Lower leg skin (tissue), 4 donors: ENCODE measurements at regions not wholly inside any gene's neighbourhood (a gene's known extent, or its start where the extent isn't known, plus 50 kb on each side); places are given as distances from the start of the nearest gene placed in this dataset.

Experiments used
- DNase-seq, 2 donors: peaks; one replicate each; pipeline ENCODE4 v3.0.0-alpha.2; 2019; ENCODE audit warnings: low spot score in 2 of 2
- H3K4me3 ChIP-seq: fragments of 200-600 bp; sonication (generic); 2 replicates; pipeline ENCODE4 v1.5.1; 2017; ENCODE audit warnings: mild to moderate bottlenecking, low read depth; ENCODE audit not compliant: poor library complexity, severe bottlenecking
- POLR2A ChIP-seq, 2 donors: fragments of 450-650 bp; IDR thresholded peaks; one replicate each; pipeline ENCODE4 v1.6.1; 2016 to 2017; ENCODE audit warnings: antibody characterized with exemption in 2 of 2, mild to moderate bottlenecking in 1 of 2, moderate library complexity in 1 of 2
- WGBS, 2 donors: methylation state at CpG; one replicate each; pipeline ENCODE4 v1.1.5; 2018; 5-methylcytosine and 5-hydroxymethylcytosine counted together
- intact Hi-C: fragments of 100-400 bp; cut with DNase I; formaldehyde crosslinking; loops from one replicate; pipeline ENCODE4 v1.15.0; 2023; ENCODE audit warnings: low total_unique reads
- TF ChIP-seq, protein P1 (sequence below), 3 donors: fragments of 450-650 bp; IDR thresholded peaks; one replicate each; pipeline ENCODE4 v1.5.1; 2016; ENCODE audit warnings: antibody characterized with exemption in 3 of 3, mild to moderate bottlenecking in 3 of 3, moderate library complexity in 2 of 3

GRCh38 chr12:4135919-4136605 lies 137.5 kb upstream of the CCND2 start:
- TF ChIP-seq, protein P1, sequence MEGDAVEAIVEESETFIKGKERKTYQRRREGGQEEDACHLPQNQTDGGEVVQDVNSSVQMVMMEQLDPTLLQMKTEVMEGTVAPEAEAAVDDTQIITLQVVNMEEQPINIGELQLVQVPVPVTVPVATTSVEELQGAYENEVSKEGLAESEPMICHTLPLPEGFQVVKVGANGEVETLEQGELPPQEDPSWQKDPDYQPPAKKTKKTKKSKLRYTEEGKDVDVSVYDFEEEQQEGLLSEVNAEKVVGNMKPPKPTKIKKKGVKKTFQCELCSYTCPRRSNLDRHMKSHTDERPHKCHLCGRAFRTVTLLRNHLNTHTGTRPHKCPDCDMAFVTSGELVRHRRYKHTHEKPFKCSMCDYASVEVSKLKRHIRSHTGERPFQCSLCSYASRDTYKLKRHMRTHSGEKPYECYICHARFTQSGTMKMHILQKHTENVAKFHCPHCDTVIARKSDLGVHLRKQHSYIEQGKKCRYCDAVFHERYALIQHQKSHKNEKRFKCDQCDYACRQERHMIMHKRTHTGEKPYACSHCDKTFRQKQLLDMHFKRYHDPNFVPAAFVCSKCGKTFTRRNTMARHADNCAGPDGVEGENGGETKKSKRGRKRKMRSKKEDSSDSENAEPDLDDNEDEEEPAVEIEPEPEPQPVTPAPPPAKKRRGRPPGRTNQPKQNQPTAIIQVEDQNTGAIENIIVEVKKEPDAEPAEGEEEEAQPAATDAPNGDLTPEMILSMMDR (IDR thresholded peaks at IDR 0.05), result no peak
- no peak for TF ChIP-seq POLR2A (IDR thresholded peaks at IDR 0.05)
- 38 to 49% methylated on average over 12 of the region's 12 CpGs for WGBS, 2 donors
- intact Hi-C loops, result no loop called here
- H3K4me3 ChIP-seq, result no peak overlapping the region
- DNase-seq, result peak in 1 of 2 donors; percentile 78

DNA sequence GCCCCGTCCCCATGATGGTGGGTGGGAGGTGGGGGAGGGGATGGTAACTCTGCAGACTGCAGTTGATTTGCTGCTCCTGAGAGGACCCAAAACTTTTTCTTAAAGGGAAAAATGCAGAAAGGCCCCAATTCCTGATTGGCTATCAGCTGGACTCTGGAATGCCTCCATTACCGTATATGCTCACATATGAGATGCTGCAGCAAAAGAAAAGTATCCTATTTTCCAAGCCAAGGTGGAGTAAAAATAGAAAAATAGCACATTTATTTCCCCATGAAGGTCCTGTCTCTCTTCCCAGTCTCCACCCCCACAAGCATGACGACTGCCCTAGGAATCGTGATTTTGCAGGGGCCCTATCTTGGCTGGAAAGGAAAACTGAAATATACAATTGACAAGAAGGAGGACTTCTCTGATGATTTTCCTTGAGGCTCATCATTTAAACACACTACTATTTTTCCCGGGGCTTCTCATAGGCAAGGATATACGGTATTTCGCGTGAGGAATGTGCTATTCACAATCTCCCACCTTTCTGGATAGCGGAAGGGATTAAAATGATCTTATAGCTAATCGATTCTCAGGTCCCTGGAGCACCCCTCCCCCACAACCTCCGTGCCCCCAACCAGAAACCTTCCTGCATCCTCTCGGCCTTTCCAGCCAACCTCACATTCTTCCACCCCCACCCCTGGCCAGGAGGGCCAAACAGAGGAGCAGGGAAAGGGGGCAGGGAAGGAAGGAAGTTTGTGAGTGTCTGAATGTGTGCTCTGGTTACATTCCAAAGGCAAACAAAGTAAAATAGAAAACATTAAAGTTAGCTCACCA lies 138.9 kb upstream of the CCND2 start:
- intact Hi-C loops, result no loop called here
- TF ChIP-seq, protein P1 (IDR thresholded peaks at IDR 0.05), result no peak
- no peak for TF ChIP-seq POLR2A (IDR thresholded peaks at IDR 0.05)
- WGBS, 2 donors, result 64 to 67% methylated on average over 12 of the region's 12 CpGs
- H3K4me3 ChIP-seq, result no peak overlapping the region
- DNase-seq, result peak in 1 of 2 donors; percentile 18

DNA sequence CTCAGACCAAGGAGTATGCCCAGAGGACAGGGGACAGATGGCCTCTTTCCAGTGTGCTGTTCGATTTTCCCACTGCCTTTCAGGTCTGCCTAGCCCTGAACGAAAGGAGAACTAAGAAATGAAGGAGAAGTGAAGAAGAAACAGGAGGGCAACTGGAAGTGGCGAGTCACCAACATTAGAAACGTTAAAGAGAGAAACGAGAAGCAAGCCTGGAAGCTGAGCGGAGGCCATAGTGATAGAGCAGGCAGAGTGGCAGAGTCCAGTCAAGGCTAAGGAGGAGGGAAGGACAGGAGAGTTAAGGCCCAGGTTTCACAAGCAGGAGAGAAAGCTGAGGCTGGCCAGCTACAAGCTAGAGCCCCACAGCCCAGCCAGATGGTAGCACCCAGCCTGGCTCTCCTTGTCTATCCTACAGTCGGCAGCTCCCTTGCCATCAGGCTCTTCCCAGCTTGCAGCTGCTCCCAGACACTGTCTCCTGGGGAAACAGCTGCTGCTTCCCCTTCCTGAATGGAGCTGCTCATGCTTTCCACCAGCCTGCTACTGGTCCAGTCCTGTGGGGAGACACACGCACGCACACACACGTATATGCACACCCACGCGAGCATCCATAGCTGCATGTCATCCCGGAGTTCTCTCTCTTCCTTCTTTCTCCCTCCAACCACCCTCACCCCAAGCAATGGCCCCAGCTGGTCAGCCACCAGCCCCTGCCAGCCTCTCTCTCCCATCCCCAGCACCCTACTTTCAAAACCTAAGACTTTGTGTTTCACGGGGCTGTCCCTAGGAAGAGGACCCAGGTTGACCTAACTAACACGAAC lies 139.7 kb upstream of the CCND2 start:
- TF ChIP-seq POLR2A (IDR thresholded peaks at IDR 0.05), result no peak
- TF ChIP-seq, protein P1 (IDR thresholded peaks at IDR 0.05), result no peak
- intact Hi-C loops, result no loop called here
- 59 to 66% methylated on average over 15 of the region's 15 CpGs for WGBS, 2 donors
- no peak overlapping the region for H3K4me3 ChIP-seq
- peak in 1 of 2 donors; percentile 59 for DNase-seq

DNA sequence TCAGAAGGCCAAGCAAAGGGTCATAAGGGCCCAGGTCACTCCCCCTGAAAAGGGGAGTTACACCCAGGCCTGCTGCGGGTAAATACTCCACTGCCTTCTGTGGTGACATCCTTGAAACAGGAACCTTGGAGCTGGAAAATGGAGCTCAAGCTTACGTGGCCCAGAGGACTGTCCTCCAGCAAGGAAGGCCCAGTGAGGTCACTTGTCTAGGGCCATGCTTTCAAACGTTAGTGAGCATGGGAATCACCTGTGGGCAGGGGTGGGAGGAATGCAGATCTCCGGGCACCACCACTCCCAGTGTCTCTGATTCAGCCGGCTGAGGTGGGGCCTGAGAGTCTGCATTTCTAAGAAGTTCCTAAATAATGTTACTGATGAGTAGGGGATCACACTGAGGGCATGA lies 140.5 kb upstream of the CCND2 start:
- H3K4me3 ChIP-seq, result no peak overlapping the region
- DNase-seq, result peak in 1 of 2 donors; percentile 75
- no peak for TF ChIP-seq POLR2A (IDR thresholded peaks at IDR 0.05)
- TF ChIP-seq, protein P1 (IDR thresholded peaks at IDR 0.05), result no peak
- intact Hi-C loops, result no loop called here
- WGBS, 2 donors, result 85 to 88% methylated on average over 5 of the region's 5 CpGs

DNA sequence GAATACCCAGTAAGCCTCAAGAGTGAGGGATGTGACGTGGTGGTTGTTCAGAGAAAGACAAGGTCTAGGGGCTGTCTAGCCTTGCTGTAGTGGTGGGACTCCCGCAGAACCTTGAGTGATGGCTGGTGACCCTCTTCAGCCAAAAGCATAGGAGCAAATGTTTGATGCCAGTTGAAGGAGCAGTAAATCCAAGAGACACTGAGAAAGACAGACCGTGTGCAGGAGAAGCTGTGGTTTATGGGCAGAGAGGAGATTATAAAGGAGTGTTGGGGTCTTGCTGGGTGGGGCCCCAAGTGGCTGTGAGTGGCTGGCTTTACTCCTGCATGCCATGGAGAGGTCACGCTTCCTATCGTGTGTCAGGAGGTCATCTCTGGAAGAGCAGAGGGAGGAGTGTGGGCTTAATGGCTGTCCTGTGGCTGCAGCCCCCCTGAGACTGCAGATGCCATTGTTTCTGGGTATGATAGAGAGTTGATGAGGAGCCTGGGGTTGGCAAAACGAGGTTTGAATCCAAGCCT lies 152.0 kb upstream of the CCND2 start:
- peak in 1 of 2 donors; percentile 53 for DNase-seq
- intact Hi-C loops, result no loop called here
- TF ChIP-seq, protein P1 (IDR thresholded peaks at IDR 0.05), result no peak
- TF ChIP-seq POLR2A (IDR thresholded peaks at IDR 0.05), result no peak
- 64 to 75% methylated on average over 6 of the region's 6 CpGs for WGBS, 2 donors
- no peak overlapping the region for H3K4me3 ChIP-seq
